ENCODE measurements at regions not wholly inside any gene's neighbourhood (a gene's known extent, or its start where the extent isn't known, plus 50 kb on each side); places are given as distances from the start of the nearest gene placed in this dataset.

DNA sequence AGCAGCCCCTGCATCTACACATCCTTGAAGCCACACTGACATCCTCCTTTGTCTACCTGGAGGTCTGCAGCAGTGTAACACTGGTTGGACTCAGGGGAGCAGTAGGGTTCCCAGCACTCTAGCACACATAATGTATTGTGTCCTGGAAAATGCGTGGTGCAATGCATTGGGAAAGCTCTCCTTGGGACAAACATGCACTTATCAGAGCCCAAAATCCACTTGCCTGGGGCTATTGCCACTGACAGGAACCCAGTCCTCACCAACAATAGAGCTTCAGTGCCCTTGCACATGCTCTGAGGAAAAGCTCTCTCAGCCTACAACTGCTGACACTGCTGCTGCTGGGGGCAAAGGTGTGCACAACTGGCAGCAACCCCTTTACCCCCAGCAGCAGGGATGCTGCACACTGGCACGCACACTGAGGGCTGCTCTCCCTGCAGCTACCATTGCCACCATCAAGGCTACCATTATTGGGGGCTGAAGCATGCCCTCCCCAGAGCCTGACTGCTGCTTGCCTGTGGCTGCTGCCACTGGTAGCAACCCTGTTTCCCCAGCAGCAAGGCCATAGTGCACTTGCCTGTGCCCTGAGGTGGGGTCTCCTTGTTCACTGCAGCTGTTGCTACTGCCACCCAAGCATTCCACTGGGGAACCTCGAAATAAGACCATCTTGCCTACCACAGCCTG lies 221.9 kb downstream of the SLC38A4 start:
- DNase-seq = no peak

DNA sequence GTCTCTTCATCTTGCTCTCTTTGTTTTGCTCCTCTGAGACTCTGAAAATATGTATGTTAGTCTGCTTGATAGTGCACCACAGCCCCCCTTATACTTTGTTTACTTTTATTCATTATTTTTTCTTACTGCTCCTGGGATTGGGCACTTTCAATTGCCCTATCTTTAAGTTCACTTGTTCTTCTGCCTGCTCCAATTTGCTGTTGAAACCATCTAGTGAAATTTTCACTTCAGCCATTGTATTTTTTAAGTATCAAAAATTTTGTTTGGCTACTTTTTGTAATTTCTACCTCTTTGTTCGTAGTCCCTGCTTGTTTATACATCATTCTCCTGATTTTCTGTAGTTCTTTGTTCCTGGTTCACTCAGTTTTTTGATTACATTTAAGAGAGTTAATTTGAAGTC lies 223.3 kb downstream of the SLC38A4 start:
- no peaks in the 10 kb centered on the region for H3K36me3 Mint-ChIP-seq (ENCODE audit: insufficient read depth, unreplicated experiment)
- TF ChIP-seq, protein P1, sequence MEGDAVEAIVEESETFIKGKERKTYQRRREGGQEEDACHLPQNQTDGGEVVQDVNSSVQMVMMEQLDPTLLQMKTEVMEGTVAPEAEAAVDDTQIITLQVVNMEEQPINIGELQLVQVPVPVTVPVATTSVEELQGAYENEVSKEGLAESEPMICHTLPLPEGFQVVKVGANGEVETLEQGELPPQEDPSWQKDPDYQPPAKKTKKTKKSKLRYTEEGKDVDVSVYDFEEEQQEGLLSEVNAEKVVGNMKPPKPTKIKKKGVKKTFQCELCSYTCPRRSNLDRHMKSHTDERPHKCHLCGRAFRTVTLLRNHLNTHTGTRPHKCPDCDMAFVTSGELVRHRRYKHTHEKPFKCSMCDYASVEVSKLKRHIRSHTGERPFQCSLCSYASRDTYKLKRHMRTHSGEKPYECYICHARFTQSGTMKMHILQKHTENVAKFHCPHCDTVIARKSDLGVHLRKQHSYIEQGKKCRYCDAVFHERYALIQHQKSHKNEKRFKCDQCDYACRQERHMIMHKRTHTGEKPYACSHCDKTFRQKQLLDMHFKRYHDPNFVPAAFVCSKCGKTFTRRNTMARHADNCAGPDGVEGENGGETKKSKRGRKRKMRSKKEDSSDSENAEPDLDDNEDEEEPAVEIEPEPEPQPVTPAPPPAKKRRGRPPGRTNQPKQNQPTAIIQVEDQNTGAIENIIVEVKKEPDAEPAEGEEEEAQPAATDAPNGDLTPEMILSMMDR (IDR thresholded peaks at IDR 0.05; ENCODE audit: insufficient read depth in 1 of 2, low read depth in 1 of 2, low read length in 1 of 2, severe bottlenecking in 1 of 2, unreplicated experiment in 1 of 2) = no peak
- ChIA-PET POLR2A (no interaction called here), CTCF (no interaction called here)
- intact Hi-C loops (cut with micrococcal nuclease; ENCODE audit: unreplicated experiment) = no loop called here
- H3K36me3 ChIP-seq (ENCODE audit: control insufficient read depth, insufficient read depth, low read length) = no peaks in the 10 kb centered on the region
- H3K4me3 Mint-ChIP-seq (ENCODE audit: unreplicated experiment) = no peak overlapping the region
- no TSS peak for BruUV-seq (replicated peaks)
- no peak overlapping the region for H3K4me3 ChIP-seq (ENCODE audit: low read depth, low read length)
- no peak for DNase-seq
- H3K27me3 Mint-ChIP-seq (ENCODE audit: insufficient read depth, unreplicated experiment) = no peaks in the 10 kb centered on the region
- no peak overlapping the region for H3K27ac Mint-ChIP-seq (ENCODE audit: unreplicated experiment)
- no peaks in the 10 kb centered on the region for H3K27me3 ChIP-seq (replicated peaks; ENCODE audit: control insufficient read depth, insufficient read depth, low read length)
- H3K4me1 Mint-ChIP-seq (ENCODE audit: low read depth, unreplicated experiment) = no peaks in the 10 kb centered on the region
- H3K9me3 Mint-ChIP-seq (ENCODE audit: unreplicated experiment) = peaks cover 30% of the 10 kb centered on the region
- peaks cover 6% of the 10 kb centered on the region; the same call in 1 of the 2 replicates for H3K9me3 ChIP-seq
- H3K4me1 ChIP-seq = no peaks in the 10 kb centered on the region

More for the DNA sequence above, 221.9 kb downstream of the SLC38A4 start:
- peaks cover 30% of the 10 kb centered on the region for H3K9me3 Mint-ChIP-seq (ENCODE audit: unreplicated experiment)
- H3K36me3 Mint-ChIP-seq (ENCODE audit: insufficient read depth, unreplicated experiment) = no peaks in the 10 kb centered on the region
- no peaks in the 10 kb centered on the region for H3K27me3 Mint-ChIP-seq (ENCODE audit: insufficient read depth, unreplicated experiment)
- H3K4me1 Mint-ChIP-seq (ENCODE audit: low read depth, unreplicated experiment) = no peaks in the 10 kb centered on the region
- no peaks in the 10 kb centered on the region for H3K36me3 ChIP-seq (ENCODE audit: control insufficient read depth, insufficient read depth, low read length)
- intact Hi-C loops (cut with micrococcal nuclease; ENCODE audit: unreplicated experiment) = no loop called here
- TF ChIP-seq, protein P1 (IDR thresholded peaks at IDR 0.05; ENCODE audit: insufficient read depth in 1 of 2, low read depth in 1 of 2, low read length in 1 of 2, severe bottlenecking in 1 of 2, unreplicated experiment in 1 of 2) = no peak
- peaks cover 6% of the 10 kb centered on the region; the same call in 1 of the 2 replicates for H3K9me3 ChIP-seq
- ChIA-PET POLR2A (no interaction called here), CTCF (no interaction called here)
- H3K4me1 ChIP-seq = 0 out of 2 replicates have a peak, but pooled peaks cover 3% of the 10 kb centered on the region
- H3K4me3 ChIP-seq (ENCODE audit: low read depth, low read length) = no peak overlapping the region
- no peak overlapping the region for H3K27ac Mint-ChIP-seq (ENCODE audit: unreplicated experiment)
- no peaks in the 10 kb centered on the region for H3K27me3 ChIP-seq (replicated peaks; ENCODE audit: control insufficient read depth, insufficient read depth, low read length)
- H3K4me3 Mint-ChIP-seq (ENCODE audit: unreplicated experiment) = no peak overlapping the region
- no TSS peak for BruUV-seq (replicated peaks)

DNA sequence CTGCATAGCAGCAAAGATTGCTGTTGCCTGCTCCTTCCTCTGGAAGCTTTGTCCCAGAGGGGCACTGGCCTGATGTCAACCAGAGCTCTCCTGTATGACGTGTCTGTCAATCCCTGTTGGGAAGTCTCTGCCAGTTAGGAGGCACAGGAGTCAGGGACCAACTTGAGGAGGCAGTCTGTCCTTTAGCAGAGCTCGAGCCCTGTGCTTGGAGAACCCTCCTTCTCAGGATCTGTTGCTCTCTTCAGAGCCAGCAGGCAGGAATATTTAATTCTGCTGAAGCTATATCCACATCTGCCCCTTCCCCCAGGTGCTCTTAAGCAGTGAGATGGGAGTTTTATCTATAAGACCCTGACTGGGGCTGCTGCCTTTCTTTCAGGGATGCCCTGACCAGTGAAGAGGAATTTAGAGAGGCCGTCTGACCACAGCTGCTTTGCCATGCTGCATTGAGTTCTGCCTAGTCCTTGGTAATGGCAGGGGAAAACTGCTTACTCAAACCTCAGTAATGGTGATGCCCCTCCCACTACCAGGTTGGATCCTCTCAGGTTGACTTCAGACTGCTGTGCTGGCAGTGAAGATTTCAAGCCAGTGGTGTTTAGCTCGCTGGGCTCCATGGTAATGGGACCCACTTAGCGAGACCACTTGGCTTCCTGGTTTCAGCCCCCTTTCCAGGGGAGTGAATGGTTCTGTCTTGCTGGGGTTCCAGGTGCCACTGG lies 218.6 kb upstream of the SLC38A2 start:
- no peak for DNase-seq
- POLR2A ChIA-PET = no interaction called here

More for the DNA sequence above, 218.6 kb upstream of the SLC38A2 start:
- H3K36me3 ChIP-seq (ENCODE audit: control insufficient read depth, insufficient read depth, low read length) = no peaks in the 10 kb centered on the region
- H3K27me3 ChIP-seq (replicated peaks; ENCODE audit: control insufficient read depth, insufficient read depth, low read length) = no peaks in the 10 kb centered on the region
- Mint-ChIP-seq H3K27me3 (ENCODE audit: insufficient read depth, unreplicated experiment) (no peaks in the 10 kb centered on the region), H3K9me3 (ENCODE audit: unreplicated experiment) (peaks cover 7% of the 10 kb centered on the region), H3K4me1 (ENCODE audit: low read depth, unreplicated experiment) (peaks cover 14% of the 10 kb centered on the region), H3K36me3 (ENCODE audit: insufficient read depth, unreplicated experiment) (no peaks in the 10 kb centered on the region), H3K4me3 (ENCODE audit: unreplicated experiment) (no peak overlapping the region), H3K27ac (ENCODE audit: unreplicated experiment) (no peak overlapping the region)
- TF ChIP-seq, protein P1 (IDR thresholded peaks at IDR 0.05; ENCODE audit: insufficient read depth in 1 of 2, low read depth in 1 of 2, low read length in 1 of 2, severe bottlenecking in 1 of 2, unreplicated experiment in 1 of 2) = no peak
- CTCF ChIA-PET = no interaction called here
- intact Hi-C loops (cut with micrococcal nuclease; ENCODE audit: unreplicated experiment) = no loop called here
- no peaks in the 10 kb centered on the region; the same call in 1 of the 2 replicates for H3K9me3 ChIP-seq
- H3K4me1 ChIP-seq = peaks cover 2% of the 10 kb centered on the region
- BruUV-seq (replicated peaks) = no TSS peak
- H3K4me3 ChIP-seq (ENCODE audit: low read depth, low read length) = no peak overlapping the region
